Activated CD4-positive, CD25-positive, alpha-beta regulatory T cell treated with anti-CD3 and anti-CD28 coated beads, Interleukin-2, amount 50 U/mL, for 24 hours (primary cell): ENCODE measurements at regions not wholly inside any gene's neighbourhood (a gene's known extent, or its start where the extent isn't known, plus 50 kb on each side); places are given as distances from the start of the nearest gene placed in this dataset.

Experiments used
- ATAC-seq, 2 donors: fragments of 150-1000 bp; cut with Tn5 transposase; one replicate each; pipeline ENCODE4 v1.10.0; 2021; ENCODE audit warnings: mild to moderate bottlenecking in 1 of 2, moderate library complexity in 1 of 2

- no peak for ATAC-seq
Observed at GRCh38 chr9:89748831-89749499, 144.2 kb downstream of the GADD45G start.

- ATAC-seq, result no peak
Observed at GRCh38 chr9:89749500-89750116, 144.8 kb downstream of the GADD45G start.

GRCh38 chr9:89750117-89750791 lies 145.4 kb downstream of the GADD45G start:
- ATAC-seq, result no peak

GRCh38 chr9:89751079-89751825 lies 146.4 kb downstream of the GADD45G start:
- no peak for ATAC-seq

GRCh38 chr9:89752154-89752553 lies 147.3 kb downstream of the GADD45G start:
- no peak for ATAC-seq

GRCh38 chr9:89753472-89754055 lies 148.8 kb downstream of the GADD45G start:
- no peak for ATAC-seq

GRCh38 chr9:89754193-89754592 lies 149.4 kb downstream of the GADD45G start:
- ATAC-seq, result no peak

- no peak for ATAC-seq
Observed at GRCh38 chr9:89755821-89756220, 151.0 kb downstream of the GADD45G start.

- ATAC-seq, result no peak
Observed at GRCh38 chr9:89756891-89757537, 152.2 kb downstream of the GADD45G start.

GRCh38 chr9:89757776-89758528 lies 153.1 kb downstream of the GADD45G start:
- ATAC-seq, result no peak

GRCh38 chr9:89759572-89759971 lies 154.8 kb downstream of the GADD45G start:
- ATAC-seq, result no peak

- ATAC-seq, result no peak
Observed at GRCh38 chr9:89760123-89760522, 155.3 kb downstream of the GADD45G start.

GRCh38 chr9:89764217-89764616 lies 159.4 kb downstream of the GADD45G start:
- no peak for ATAC-seq

GRCh38 chr9:89765211-89765946 lies 160.6 kb downstream of the GADD45G start:
- ATAC-seq, result no peak

- no peak for ATAC-seq
Observed at GRCh38 chr9:89766991-89767390, 162.2 kb downstream of the GADD45G start.

- ATAC-seq, result no peak
Observed at GRCh38 chr9:89768051-89768450, 163.2 kb downstream of the GADD45G start.

- no peak for ATAC-seq
Observed at GRCh38 chr9:89768650-89769071, 163.8 kb downstream of the GADD45G start.

- no peak for ATAC-seq
Observed at GRCh38 chr9:89770531-89771174, 165.8 kb downstream of the GADD45G start.

- no peak for ATAC-seq
Observed at GRCh38 chr9:89771205-89771604, 166.4 kb downstream of the GADD45G start.

- ATAC-seq, result no peak
Observed at GRCh38 chr9:89773170-89773569, 168.4 kb downstream of the GADD45G start.
